Naive B cell (primary cell): ENCODE measurements at regions not wholly inside any gene's neighbourhood (a gene's known extent, or its start where the extent isn't known, plus 50 kb on each side); places are given as distances from the start of the nearest gene placed in this dataset.

Experiments
- ATAC-seq, 2 donors: fragments of 150-1000 bp; cut with Tn5 transposase; 2 replicates each; pipeline ENCODE4 v1.10.0; 2021; ENCODE audit warnings: low read depth in 2 of 2, mild to moderate bottlenecking in 2 of 2, moderate library complexity in 2 of 2
- DNase-seq: peaks from one replicate; pipeline ENCODE4 v3.0.0; 2022
- H3K27ac Mint-ChIP-seq, 6 donors: one replicate each; pipeline ENCODE4 v1.8.0; 2020 to 2022; ENCODE audit warnings: mild to moderate bottlenecking in 6 of 6, mixed read lengths in 6 of 6, moderate library complexity in 5 of 6, inconsistent platforms in 2 of 6
- H3K27me3 Mint-ChIP-seq, 3 donors: one replicate each; pipeline ENCODE4 v1.8.0; 2021 to 2022; ENCODE audit warnings: mixed read lengths in 3 of 3, mild to moderate bottlenecking in 1 of 3
- H3K36me3 Mint-ChIP-seq, 2 donors: one replicate each; pipeline ENCODE4 v1.8.0; 2020 to 2022; ENCODE audit warnings: mixed read lengths in 2 of 2, inconsistent platforms in 1 of 2, mild to moderate bottlenecking in 1 of 2
- H3K4me1 Mint-ChIP-seq, 3 donors: one replicate each; pipeline ENCODE4 v1.8.0; 2020 to 2022; ENCODE audit warnings: mixed read lengths in 3 of 3, inconsistent platforms in 1 of 3, mild to moderate bottlenecking in 1 of 3, moderate library complexity in 1 of 3
- H3K4me3 Mint-ChIP-seq, 8 donors: one replicate each; pipeline ENCODE4 v1.8.0; 2020 to 2022; ENCODE audit warnings: mild to moderate bottlenecking in 8 of 8, mixed read lengths in 8 of 8, moderate library complexity in 8 of 8, inconsistent platforms in 2 of 8
- H3K9me3 Mint-ChIP-seq, 7 donors: one replicate each; pipeline ENCODE4 v1.8.0; 2020 to 2022; ENCODE audit warnings: mixed read lengths in 7 of 7, mild to moderate bottlenecking in 5 of 7, inconsistent platforms in 2 of 7, moderate library complexity in 1 of 7

DNA sequence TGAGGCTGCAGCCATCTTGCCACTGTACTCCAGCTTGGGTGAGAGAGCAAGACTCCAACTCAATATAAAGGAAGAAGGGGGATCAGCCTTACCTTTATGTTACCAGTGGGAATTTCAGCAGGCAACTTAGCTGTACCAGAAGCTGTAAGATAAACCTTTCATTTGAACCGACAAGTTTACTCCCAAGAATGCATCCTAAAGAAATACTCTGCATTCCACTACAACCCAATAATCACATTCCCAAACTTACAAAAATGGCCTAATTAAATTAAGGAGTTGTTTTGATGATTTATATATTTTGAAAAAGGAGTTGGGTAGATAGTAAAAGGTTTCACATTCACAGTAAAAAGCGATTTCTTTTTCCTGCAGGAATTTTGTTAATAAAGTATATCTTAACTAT, 241.4 kb downstream of the TTC8 start:
- Mint-ChIP-seq H3K27ac (no peak overlapping the region), H3K4me3 (no peak overlapping the region), H3K4me1 (no peaks in the 10 kb centered on the region), H3K36me3 (no peaks in the 10 kb centered on the region), H3K27me3 (peaks cover 15 to 40% (median 19%) of the 10 kb centered on the region in 3 donors), H3K9me3 (peaks cover 0 to 4% (median 2%) of the 10 kb centered on the region in 7 donors)
- ATAC-seq (no peak), DNase-seq (no peak)

DNA sequence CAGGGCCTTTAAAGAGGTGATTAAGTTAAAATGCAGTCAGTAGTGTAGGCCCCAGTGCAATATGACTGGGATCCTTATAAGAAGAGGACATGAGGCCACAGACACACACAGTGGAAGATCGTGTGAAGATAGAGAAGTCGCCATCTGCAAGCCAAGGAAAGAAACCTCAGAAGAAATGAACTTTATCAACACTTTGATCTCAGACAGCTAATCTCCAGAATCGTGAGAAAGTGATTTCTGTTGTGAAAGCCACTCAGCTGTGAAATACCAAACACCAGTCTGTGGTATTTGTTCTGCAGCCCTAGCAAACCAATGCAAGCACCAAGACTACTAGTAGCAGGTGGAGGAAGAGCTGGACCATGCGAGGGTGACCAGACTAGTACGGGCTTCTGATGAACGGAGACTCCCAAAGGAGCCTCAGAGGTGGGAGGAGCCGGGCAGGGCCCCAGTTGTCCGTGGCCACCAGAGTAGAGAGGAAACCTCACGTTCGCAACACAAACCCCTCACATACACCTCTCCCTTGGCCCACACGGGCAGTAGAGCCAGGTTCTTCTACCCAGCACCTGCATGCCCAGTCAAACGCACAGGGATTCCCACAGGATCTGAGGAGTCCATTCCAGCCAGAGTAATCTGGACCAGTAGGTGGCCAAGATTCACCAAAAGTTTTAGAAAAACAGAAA, 243.0 kb downstream of the TTC8 start:
- Mint-ChIP-seq H3K9me3 (peaks cover 0 to 4% (median 2%) of the 10 kb centered on the region in 7 donors), H3K36me3 (no peaks in the 10 kb centered on the region), H3K27ac (no peak overlapping the region), H3K27me3 (peaks cover 18 to 47% (median 25%) of the 10 kb centered on the region in 3 donors), H3K4me1 (no peaks in the 10 kb centered on the region), H3K4me3 (no peak overlapping the region)
- DNase-seq (no peak), ATAC-seq (no peak)

- Mint-ChIP-seq H3K4me1 (no peaks in the 10 kb centered on the region), H3K36me3 (no peaks in the 10 kb centered on the region), H3K9me3 (peaks cover 0 to 8% (median 0%) of the 10 kb centered on the region in 7 donors), H3K4me3 (no peak overlapping the region), H3K27me3 (peaks cover 4 to 25% (median 7%) of the 10 kb centered on the region in 3 donors), H3K27ac (no peak overlapping the region)
- ATAC-seq, result no peak
- no peak for DNase-seq
Measured at GRCh38 chr14:89078021-89078795, 253.8 kb downstream of the TTC8 start.

GRCh38 chr14:89085231-89085731, 260.8 kb downstream of the TTC8 start:
- Mint-ChIP-seq H3K4me1 (no peaks in the 10 kb centered on the region), H3K4me3 (no peak overlapping the region), H3K27ac (no peak overlapping the region), H3K9me3 (peaks cover 0 to 8% (median 0%) of the 10 kb centered on the region in 7 donors), H3K27me3 (peaks cover 0 to 11% (median 9%) of the 10 kb centered on the region in 3 donors), H3K36me3 (no peaks in the 10 kb centered on the region)
- no peak for DNase-seq
- ATAC-seq, result no peak

DNA sequence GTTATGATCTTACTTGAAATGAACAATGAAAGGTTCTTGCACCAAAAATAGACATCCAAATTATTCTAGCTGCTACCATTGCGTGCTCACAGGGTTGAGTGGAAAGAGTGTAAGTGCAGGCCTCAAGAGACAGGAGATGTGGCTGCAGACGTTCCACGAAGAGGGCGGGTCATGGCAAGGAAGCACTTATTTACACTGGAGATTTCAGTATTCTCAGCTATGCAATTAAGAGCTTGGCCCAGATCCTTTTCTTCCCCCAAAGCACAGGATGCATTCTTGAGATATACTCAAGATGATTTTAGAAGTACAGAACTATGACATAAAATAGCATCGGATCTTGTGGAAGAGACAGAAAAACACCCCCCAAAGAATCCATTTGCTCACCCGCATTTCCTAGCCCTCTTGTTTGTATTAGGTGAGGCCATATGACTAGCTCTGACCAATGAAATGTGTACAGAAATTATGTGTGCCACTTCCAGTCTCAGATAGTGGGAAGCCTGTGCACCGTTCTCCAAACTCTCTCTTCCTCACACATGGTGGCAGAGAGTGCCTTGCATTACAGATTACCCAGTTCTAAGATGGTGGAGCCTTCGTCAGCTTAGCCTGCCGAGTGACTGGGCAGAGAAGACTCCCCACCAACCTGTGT, 261.4 kb downstream of the TTC8 start:
- H3K9me3 Mint-ChIP-seq, result peaks cover 0 to 8% (median 0%) of the 10 kb centered on the region in 7 donors
- H3K36me3 Mint-ChIP-seq, result no peaks in the 10 kb centered on the region
- H3K27ac Mint-ChIP-seq, result peak overlapping the region in 1 of 6 donors; percentile 21
- ATAC-seq (no peak), DNase-seq (no peak)
- H3K4me3 Mint-ChIP-seq, result peak overlapping the region in 1 of 8 donors; percentile 26
- peaks cover 0 to 6% (median 5%) of the 10 kb centered on the region in 3 donors for H3K27me3 Mint-ChIP-seq
- H3K4me1 Mint-ChIP-seq, result no peaks in the 10 kb centered on the region

- no peak overlapping the region for H3K27ac Mint-ChIP-seq
- DNase-seq, result no peak
- H3K4me1 Mint-ChIP-seq, result no peaks in the 10 kb centered on the region
- peaks cover 0 to 6% (median 5%) of the 10 kb centered on the region in 3 donors for H3K27me3 Mint-ChIP-seq
- ATAC-seq, result no peak
- peaks cover 0 to 6% (median 3%) of the 10 kb centered on the region in 7 donors for H3K9me3 Mint-ChIP-seq
- no peaks in the 10 kb centered on the region for H3K36me3 Mint-ChIP-seq
- H3K4me3 Mint-ChIP-seq, result no peak overlapping the region
Measured at GRCh38 chr14:89088530-89088929, 264.1 kb downstream of the TTC8 start.

DNA sequence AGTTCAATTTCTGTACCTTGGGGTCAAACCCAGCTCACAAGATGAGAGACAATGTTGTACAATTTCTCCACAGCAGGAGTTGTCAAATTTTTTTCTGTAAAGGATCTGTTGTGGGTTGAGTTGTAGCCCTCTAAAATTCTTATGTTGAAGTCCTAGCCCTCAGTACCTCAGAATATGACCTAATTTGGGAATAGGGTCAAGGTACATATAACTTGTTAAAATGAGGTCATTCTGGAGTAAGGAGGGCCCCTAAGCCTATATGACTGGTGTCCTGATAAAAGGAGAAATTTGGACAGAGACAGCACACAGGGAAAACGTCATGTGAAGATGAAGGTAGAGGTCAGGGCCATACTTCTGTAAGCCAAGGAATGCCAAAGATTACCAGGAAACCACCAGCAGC, 264.9 kb downstream of the TTC8 start:
- no peak for DNase-seq
- peaks cover 0 to 6% (median 5%) of the 10 kb centered on the region in 3 donors for H3K27me3 Mint-ChIP-seq
- no peak overlapping the region for H3K4me3 Mint-ChIP-seq
- no peak for ATAC-seq
- peaks cover 0 to 6% (median 3%) of the 10 kb centered on the region in 7 donors for H3K9me3 Mint-ChIP-seq
- H3K36me3 Mint-ChIP-seq, result no peaks in the 10 kb centered on the region
- H3K27ac Mint-ChIP-seq, result no peak overlapping the region
- H3K4me1 Mint-ChIP-seq, result no peaks in the 10 kb centered on the region

- peaks cover 0 to 10% (median 0%) of the 10 kb centered on the region in 3 donors for H3K27me3 Mint-ChIP-seq
- no peak overlapping the region for H3K4me3 Mint-ChIP-seq
- H3K27ac Mint-ChIP-seq, result no peak overlapping the region
- peaks cover 0 to 6% (median 3%) of the 10 kb centered on the region in 7 donors for H3K9me3 Mint-ChIP-seq
- ATAC-seq (no peak), DNase-seq (no peak)
- H3K36me3 Mint-ChIP-seq, result no peaks in the 10 kb centered on the region
- H3K4me1 Mint-ChIP-seq, result no peaks in the 10 kb centered on the region
Measured at GRCh38 chr14:89091781-89092180, 267.3 kb downstream of the TTC8 start.

GRCh38 chr14:89093083-89093730, 268.8 kb downstream of the TTC8 start:
- Mint-ChIP-seq H3K4me3 (no peak overlapping the region), H3K27me3 (peaks cover 0 to 10% (median 6%) of the 10 kb centered on the region in 3 donors), H3K4me1 (no peaks in the 10 kb centered on the region), H3K27ac (no peak overlapping the region), H3K36me3 (no peaks in the 10 kb centered on the region), H3K9me3 (peaks cover 0 to 6% (median 3%) of the 10 kb centered on the region in 7 donors)
- ATAC-seq, result no peak
- no peak for DNase-seq

GRCh38 chr14:89095036-89095435, 270.6 kb downstream of the TTC8 start:
- H3K27me3 Mint-ChIP-seq, result peaks cover 0 to 10% (median 6%) of the 10 kb centered on the region in 3 donors
- peaks cover 0 to under 1% of the 10 kb centered on the region in 2 donors for H3K36me3 Mint-ChIP-seq
- H3K9me3 Mint-ChIP-seq, result peaks cover 3 to 10% (median 8%) of the 10 kb centered on the region in 7 donors
- H3K4me1 Mint-ChIP-seq, result no peaks in the 10 kb centered on the region
- no peak for DNase-seq
- no peak overlapping the region for H3K27ac Mint-ChIP-seq
- ATAC-seq, result no peak
- no peak overlapping the region for H3K4me3 Mint-ChIP-seq

DNA sequence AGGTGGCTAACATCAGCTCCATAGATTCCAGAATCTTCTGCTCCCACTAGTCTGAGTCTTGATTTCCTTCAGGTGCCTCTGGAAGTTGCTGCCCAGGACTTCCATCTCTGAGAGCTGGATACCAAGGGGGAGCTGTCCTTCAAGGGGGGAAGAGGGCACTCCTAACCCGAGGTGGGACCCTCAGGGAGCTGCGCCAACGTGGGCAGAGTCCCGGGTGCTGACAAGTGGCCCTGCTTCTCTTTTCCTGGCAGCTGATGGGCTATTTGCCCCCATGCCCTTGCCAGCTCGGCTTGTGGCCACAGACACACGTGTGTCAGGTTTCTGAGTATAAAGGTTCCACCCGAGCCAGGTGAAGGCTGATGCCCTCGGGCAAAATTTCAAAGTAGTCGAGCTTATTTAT, 272.5 kb downstream of the TTC8 start:
- H3K4me3 Mint-ChIP-seq, result no peak overlapping the region
- peaks cover 3 to 22% (median 13%) of the 10 kb centered on the region in 7 donors for H3K9me3 Mint-ChIP-seq
- no peak for DNase-seq
- peaks cover 0 to 8% of the 10 kb centered on the region in 2 donors for H3K36me3 Mint-ChIP-seq
- H3K27me3 Mint-ChIP-seq, result peaks cover 0 to 19% (median 10%) of the 10 kb centered on the region in 3 donors
- H3K27ac Mint-ChIP-seq, result no peak overlapping the region
- no peaks in the 10 kb centered on the region for H3K4me1 Mint-ChIP-seq
- no peak for ATAC-seq

DNA sequence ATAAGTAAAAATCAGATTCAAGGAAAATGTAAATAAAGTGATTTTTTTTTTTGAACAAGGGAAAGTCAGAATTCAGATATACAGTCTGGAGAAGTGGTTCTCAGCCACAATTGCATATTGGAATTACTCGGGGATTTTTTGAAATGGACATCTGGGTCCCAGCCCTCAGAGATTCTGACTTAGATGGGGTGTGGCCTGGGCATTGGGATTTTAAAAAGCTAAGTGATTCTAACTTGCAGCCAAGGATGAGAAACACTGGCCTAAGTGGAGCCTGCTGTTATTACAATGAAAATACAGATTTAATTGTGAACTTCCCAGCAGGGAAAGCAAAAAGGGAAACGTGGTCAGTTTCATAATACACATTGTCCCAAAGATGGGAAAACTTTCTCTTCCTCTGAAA, 273.8 kb downstream of the TTC8 start:
- peaks cover 0 to 8% of the 10 kb centered on the region in 2 donors for H3K36me3 Mint-ChIP-seq
- no peak for ATAC-seq
- peaks cover 0 to 31% (median 7%) of the 10 kb centered on the region in 3 donors for H3K27me3 Mint-ChIP-seq
- H3K4me1 Mint-ChIP-seq, result no peaks in the 10 kb centered on the region
- DNase-seq, result no peak
- H3K4me3 Mint-ChIP-seq, result no peak overlapping the region
- H3K27ac Mint-ChIP-seq, result no peak overlapping the region
- peaks cover 0 to 16% (median 12%) of the 10 kb centered on the region in 7 donors for H3K9me3 Mint-ChIP-seq
